Mucosa of stomach (tissue), 1 donor: ENCODE measurements at regions not wholly inside any gene's neighbourhood (a gene's known extent, or its start where the extent isn't known, plus 50 kb on each side); places are given as distances from the start of the nearest gene placed in this dataset.

ENCODE experiments used
- H3K27me3 ChIP-seq: one replicate; pipeline ENCODE4 v1.7.0; 2013; ENCODE audit warnings: mild to moderate bottlenecking, low read length; ENCODE audit not compliant: control insufficient read depth, insufficient read depth
- H3K36me3 ChIP-seq: one replicate; pipeline ENCODE4 v1.7.0; 2013; ENCODE audit warnings: low read length; ENCODE audit not compliant: control insufficient read depth, insufficient read depth
- H3K4me1 ChIP-seq: one replicate; pipeline ENCODE4 v1.7.0; 2013; ENCODE audit warnings: mild to moderate bottlenecking, low read length; ENCODE audit not compliant: control insufficient read depth, insufficient read depth
- H3K4me3 ChIP-seq: one replicate; pipeline ENCODE4 v1.7.0; 2013; ENCODE audit warnings: low read length
- H3K9ac ChIP-seq: one replicate; pipeline ENCODE4 v1.7.0; 2013; ENCODE audit warnings: mild to moderate bottlenecking, low read length, moderate library complexity
- H3K9me3 ChIP-seq: one replicate; pipeline ENCODE4 v1.7.0; 2013; ENCODE audit warnings: mild to moderate bottlenecking, low read length, moderate library complexity; ENCODE audit not compliant: control insufficient read depth
- donor health status: Pancreatic carcinoma.

GRCh38 chr22:49166211-49166610 is 661.5 kb downstream of the BRD1 start:
- H3K9ac ChIP-seq, result no peak overlapping the region
- H3K36me3 ChIP-seq, result no peaks in the 10 kb centered on the region
- no peak overlapping the region for H3K4me3 ChIP-seq
- H3K4me1 ChIP-seq, result no peaks in the 10 kb centered on the region
- H3K9me3 ChIP-seq, result no peaks in the 10 kb centered on the region
- no peaks in the 10 kb centered on the region for H3K27me3 ChIP-seq

GRCh38 chr22:49164773-49165320 is 662.8 kb downstream of the BRD1 start:
- Histone ChIP-seq H3K9me3 (no peaks in the 10 kb centered on the region), H3K36me3 (no peaks in the 10 kb centered on the region), H3K4me1 (no peaks in the 10 kb centered on the region), H3K27me3 (no peaks in the 10 kb centered on the region), H3K9ac (no peak overlapping the region), H3K4me3 (no peak overlapping the region)

GRCh38 chr22:49163960-49164690 is 663.5 kb downstream of the BRD1 start:
- no peaks in the 10 kb centered on the region for H3K27me3 ChIP-seq
- no peaks in the 10 kb centered on the region for H3K4me1 ChIP-seq
- H3K4me3 ChIP-seq, result no peak overlapping the region
- no peaks in the 10 kb centered on the region for H3K9me3 ChIP-seq
- no peaks in the 10 kb centered on the region for H3K36me3 ChIP-seq
- H3K9ac ChIP-seq, result no peak overlapping the region

- H3K4me3 ChIP-seq, result no peak overlapping the region
- H3K9me3 ChIP-seq, result no peaks in the 10 kb centered on the region
- no peaks in the 10 kb centered on the region for H3K27me3 ChIP-seq
- no peaks in the 10 kb centered on the region for H3K36me3 ChIP-seq
- no peak overlapping the region for H3K9ac ChIP-seq
- no peaks in the 10 kb centered on the region for H3K4me1 ChIP-seq
Observed at GRCh38 chr22:49163258-49163959, 664.3 kb downstream of the BRD1 start.

- Histone ChIP-seq H3K4me3 (no peak overlapping the region), H3K4me1 (no peaks in the 10 kb centered on the region), H3K9ac (no peak overlapping the region), H3K9me3 (no peaks in the 10 kb centered on the region), H3K27me3 (no peaks in the 10 kb centered on the region), H3K36me3 (no peaks in the 10 kb centered on the region)
Observed at GRCh38 chr22:49162841-49163240, 664.8 kb downstream of the BRD1 start.

GRCh38 chr22:49161002-49161850 is 666.4 kb downstream of the BRD1 start:
- Histone ChIP-seq H3K36me3 (no peaks in the 10 kb centered on the region), H3K4me1 (no peaks in the 10 kb centered on the region), H3K4me3 (no peak overlapping the region), H3K27me3 (no peaks in the 10 kb centered on the region), H3K9me3 (no peaks in the 10 kb centered on the region), H3K9ac (no peak overlapping the region)

- no peaks in the 10 kb centered on the region for H3K27me3 ChIP-seq
- H3K9me3 ChIP-seq, result no peaks in the 10 kb centered on the region
- no peak overlapping the region for H3K4me3 ChIP-seq
- no peaks in the 10 kb centered on the region for H3K4me1 ChIP-seq
- H3K9ac ChIP-seq, result no peak overlapping the region
- no peaks in the 10 kb centered on the region for H3K36me3 ChIP-seq
Observed at GRCh38 chr22:49160261-49161001, 667.2 kb downstream of the BRD1 start.

GRCh38 chr22:49159711-49160110 is 668.0 kb downstream of the BRD1 start:
- no peaks in the 10 kb centered on the region for H3K36me3 ChIP-seq
- no peaks in the 10 kb centered on the region for H3K4me1 ChIP-seq
- H3K9me3 ChIP-seq, result no peaks in the 10 kb centered on the region
- H3K9ac ChIP-seq, result no peak overlapping the region
- no peaks in the 10 kb centered on the region for H3K27me3 ChIP-seq
- no peak overlapping the region for H3K4me3 ChIP-seq

- Histone ChIP-seq H3K36me3 (no peaks in the 10 kb centered on the region), H3K4me3 (no peak overlapping the region), H3K4me1 (no peaks in the 10 kb centered on the region), H3K27me3 (no peaks in the 10 kb centered on the region), H3K9ac (no peak overlapping the region), H3K9me3 (no peaks in the 10 kb centered on the region)
Observed at GRCh38 chr22:49158741-49159564, 668.7 kb downstream of the BRD1 start.

GRCh38 chr22:49157529-49158339 is 669.9 kb downstream of the BRD1 start:
- H3K36me3 ChIP-seq, result no peaks in the 10 kb centered on the region
- no peak overlapping the region for H3K4me3 ChIP-seq
- no peaks in the 10 kb centered on the region for H3K27me3 ChIP-seq
- no peaks in the 10 kb centered on the region for H3K4me1 ChIP-seq
- no peaks in the 10 kb centered on the region for H3K9me3 ChIP-seq
- H3K9ac ChIP-seq, result no peak overlapping the region
